ENCODE measurements at regions not wholly inside any gene's neighbourhood (a gene's known extent, or its start where the extent isn't known, plus 50 kb on each side); places are given as distances from the start of the nearest gene placed in this dataset.

DNA sequence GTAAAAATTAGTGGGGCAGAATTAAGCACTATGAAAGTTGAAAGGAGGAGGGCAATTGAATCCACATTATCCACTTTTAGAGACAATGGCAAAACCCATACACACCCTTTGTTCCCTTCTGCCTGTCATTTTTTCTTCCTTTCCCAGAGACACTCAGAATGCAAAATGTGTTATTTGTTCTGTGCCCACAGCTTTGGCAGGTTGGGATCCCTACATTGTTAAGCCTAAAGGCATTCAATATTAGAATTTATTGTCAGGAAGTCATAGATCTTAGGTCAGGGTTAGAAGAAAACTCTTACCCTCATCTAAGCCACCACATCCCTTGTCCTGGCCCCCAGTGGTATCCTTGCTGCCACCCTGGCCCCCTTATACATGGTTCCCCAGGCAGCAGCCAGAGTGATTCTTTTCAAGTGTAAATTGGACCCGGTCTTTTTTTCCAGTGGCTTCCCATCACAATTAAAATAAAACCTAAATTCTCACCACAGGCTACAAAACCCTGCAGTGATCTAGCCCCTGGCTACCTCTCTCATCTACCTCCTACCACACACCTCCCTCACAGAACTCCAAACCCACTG is 470.1 kb upstream of the ATP11B start:
- TF ChIP-seq RFX5 (IDR thresholded peaks at IDR 0.05; ENCODE audit: low read length): no peak
- TF ChIP-seq, protein P1, sequence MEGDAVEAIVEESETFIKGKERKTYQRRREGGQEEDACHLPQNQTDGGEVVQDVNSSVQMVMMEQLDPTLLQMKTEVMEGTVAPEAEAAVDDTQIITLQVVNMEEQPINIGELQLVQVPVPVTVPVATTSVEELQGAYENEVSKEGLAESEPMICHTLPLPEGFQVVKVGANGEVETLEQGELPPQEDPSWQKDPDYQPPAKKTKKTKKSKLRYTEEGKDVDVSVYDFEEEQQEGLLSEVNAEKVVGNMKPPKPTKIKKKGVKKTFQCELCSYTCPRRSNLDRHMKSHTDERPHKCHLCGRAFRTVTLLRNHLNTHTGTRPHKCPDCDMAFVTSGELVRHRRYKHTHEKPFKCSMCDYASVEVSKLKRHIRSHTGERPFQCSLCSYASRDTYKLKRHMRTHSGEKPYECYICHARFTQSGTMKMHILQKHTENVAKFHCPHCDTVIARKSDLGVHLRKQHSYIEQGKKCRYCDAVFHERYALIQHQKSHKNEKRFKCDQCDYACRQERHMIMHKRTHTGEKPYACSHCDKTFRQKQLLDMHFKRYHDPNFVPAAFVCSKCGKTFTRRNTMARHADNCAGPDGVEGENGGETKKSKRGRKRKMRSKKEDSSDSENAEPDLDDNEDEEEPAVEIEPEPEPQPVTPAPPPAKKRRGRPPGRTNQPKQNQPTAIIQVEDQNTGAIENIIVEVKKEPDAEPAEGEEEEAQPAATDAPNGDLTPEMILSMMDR (IDR thresholded peaks at IDR 0.05): no peak
- no peak for TF ChIP-seq EZH2phosphoT487 (IDR thresholded peaks at IDR 0.05; ENCODE audit: borderline replicate concordance, low read depth)
- no peak for TF ChIP-seq YY1 (IDR thresholded peaks at IDR 0.05; ENCODE audit: low read depth)
- no peak for TF ChIP-seq POLR2AphosphoS5 (IDR thresholded peaks at IDR 0.05; ENCODE audit: low read depth, low read length)
- TF ChIP-seq GABPA (IDR thresholded peaks at IDR 0.05; ENCODE audit: low read depth): no peak
- no peak for TF ChIP-seq RCOR1 (IDR thresholded peaks at IDR 0.05; ENCODE audit: low read length)
- TF ChIP-seq, protein P2, sequence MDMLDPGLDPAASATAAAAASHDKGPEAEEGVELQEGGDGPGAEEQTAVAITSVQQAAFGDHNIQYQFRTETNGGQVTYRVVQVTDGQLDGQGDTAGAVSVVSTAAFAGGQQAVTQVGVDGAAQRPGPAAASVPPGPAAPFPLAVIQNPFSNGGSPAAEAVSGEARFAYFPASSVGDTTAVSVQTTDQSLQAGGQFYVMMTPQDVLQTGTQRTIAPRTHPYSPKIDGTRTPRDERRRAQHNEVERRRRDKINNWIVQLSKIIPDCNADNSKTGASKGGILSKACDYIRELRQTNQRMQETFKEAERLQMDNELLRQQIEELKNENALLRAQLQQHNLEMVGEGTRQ (IDR thresholded peaks at IDR 0.05; ENCODE audit: borderline replicate concordance, low read depth, low read length): no peak
- TF ChIP-seq, protein P3, sequence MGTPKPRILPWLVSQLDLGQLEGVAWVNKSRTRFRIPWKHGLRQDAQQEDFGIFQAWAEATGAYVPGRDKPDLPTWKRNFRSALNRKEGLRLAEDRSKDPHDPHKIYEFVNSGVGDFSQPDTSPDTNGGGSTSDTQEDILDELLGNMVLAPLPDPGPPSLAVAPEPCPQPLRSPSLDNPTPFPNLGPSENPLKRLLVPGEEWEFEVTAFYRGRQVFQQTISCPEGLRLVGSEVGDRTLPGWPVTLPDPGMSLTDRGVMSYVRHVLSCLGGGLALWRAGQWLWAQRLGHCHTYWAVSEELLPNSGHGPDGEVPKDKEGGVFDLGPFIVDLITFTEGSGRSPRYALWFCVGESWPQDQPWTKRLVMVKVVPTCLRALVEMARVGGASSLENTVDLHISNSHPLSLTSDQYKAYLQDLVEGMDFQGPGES (IDR thresholded peaks at IDR 0.05; ENCODE audit: low read depth, low read length): no peak
- TF ChIP-seq JUND (IDR thresholded peaks at IDR 0.05): no peak
- no peak for TF ChIP-seq MXI1 (IDR thresholded peaks at IDR 0.05; ENCODE audit: low read depth, low read length)
- no peak for TF ChIP-seq MEF2A (IDR thresholded peaks at IDR 0.05; ENCODE audit: borderline replicate concordance, low read depth)
- no peak for TF ChIP-seq TAF1 (IDR thresholded peaks at IDR 0.05; ENCODE audit: borderline replicate concordance, low read depth, low read length)

Measured in SK-N-SH (cell line).